HG02678 (cell line): ENCODE measurements at regions not wholly inside any gene's neighbourhood (a gene's known extent, or its start where the extent isn't known, plus 50 kb on each side); places are given as distances from the start of the nearest gene placed in this dataset.
"Not testable (repeated sequence)": the region's sequence is repeated elsewhere in the genome, so short reads cannot be mapped to it uniquely, and the experiment has no call there.

ENCODE experiments used
- ATAC-seq: cut with Tn5 transposase; IDR thresholded peaks from one replicate; pipeline ENCODE4 v1.9.1; 2021; ENCODE audit warnings: mild to moderate bottlenecking, moderate library complexity; ENCODE audit not compliant: unreplicated experiment

DNA sequence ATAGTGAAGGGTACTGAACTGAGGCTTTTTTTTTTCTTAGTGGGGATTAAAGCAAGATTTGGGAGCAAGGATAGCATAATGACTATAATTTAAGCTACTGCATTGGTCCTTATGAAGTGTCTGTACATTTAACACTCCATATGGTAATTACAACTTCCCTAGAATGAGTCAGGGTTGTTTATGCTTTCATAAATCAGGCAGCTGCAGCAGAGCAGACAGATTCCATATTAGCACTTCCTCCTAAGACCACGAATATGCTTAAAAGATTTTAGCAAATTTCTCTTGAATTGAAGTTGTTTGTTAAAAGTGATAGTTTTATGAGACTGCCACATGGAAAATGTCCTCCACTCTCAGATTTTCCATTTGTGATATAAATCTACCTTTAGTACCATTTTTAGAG lies 401.1 kb upstream of the SPRY2 start:
- ATAC-seq, result no peak

DNA sequence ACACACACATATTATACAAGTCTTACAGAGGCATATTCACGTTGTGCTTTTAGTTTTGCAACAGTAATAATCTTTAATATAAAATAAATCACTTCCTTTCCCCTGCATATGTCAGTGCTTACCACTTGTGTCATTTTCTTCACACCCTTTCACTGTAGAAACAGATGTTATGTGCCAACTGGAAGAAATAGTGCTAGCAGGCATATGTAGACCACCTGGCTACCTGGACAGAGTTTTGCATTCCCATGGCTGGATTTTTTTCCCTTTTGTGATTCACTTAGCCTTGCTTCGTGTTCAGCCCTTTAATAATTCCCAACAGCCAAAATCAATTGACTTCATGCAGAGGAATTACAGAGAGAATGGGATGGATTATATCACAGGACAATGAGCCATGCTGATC lies 399.1 kb upstream of the SPRY2 start:
- no peak for ATAC-seq

DNA sequence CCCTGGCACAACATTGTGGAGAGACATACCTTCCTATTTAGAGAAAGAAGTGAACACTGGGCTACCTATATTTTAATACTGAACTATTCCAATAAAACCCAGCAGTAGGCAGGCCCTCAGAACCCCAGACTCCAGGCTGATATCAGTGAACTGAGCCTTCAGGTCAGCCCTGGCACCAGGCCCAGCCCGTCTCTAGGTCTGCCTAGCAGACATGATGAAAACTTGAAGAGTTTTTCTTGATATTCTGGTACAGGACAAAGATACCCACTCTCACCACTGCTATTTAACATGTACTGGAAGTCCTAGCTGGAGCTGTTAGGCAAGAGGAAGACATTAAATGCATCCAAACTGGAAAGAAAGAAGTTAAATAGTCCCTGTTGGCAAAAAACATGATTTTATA lies 396.6 kb upstream of the SPRY2 start:
- no peak for ATAC-seq

DNA sequence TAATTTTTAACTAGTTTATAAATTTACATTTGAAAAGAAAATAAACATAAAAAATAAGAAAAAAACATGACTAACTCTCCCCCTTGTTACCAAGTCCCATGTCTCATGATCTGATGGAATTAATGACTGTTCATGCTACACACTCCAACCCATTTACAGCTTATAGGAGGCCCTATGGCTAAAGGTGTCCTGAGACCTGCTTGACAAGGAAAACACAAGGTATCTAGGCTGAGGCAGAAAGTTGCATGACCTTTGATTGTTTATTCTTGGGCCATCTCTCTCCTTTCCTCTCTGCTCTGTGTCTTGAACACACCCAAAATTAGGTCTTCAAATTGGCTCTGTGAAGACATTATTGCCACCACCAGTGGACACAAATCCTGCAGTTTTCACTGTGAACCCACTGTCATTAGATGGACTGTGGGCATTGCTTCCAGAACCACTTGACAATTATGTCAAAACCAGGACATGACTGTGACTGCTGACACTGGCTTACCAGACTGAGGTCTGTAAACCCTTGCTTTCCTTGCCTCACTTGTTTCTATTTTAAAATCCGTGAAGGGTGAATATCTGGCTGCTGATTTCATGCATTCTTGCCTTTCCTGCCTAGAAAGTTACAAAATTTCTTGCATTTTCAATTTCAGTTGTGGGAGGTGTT lies 386.5 kb upstream of the SPRY2 start:
- ATAC-seq, result no peak

DNA sequence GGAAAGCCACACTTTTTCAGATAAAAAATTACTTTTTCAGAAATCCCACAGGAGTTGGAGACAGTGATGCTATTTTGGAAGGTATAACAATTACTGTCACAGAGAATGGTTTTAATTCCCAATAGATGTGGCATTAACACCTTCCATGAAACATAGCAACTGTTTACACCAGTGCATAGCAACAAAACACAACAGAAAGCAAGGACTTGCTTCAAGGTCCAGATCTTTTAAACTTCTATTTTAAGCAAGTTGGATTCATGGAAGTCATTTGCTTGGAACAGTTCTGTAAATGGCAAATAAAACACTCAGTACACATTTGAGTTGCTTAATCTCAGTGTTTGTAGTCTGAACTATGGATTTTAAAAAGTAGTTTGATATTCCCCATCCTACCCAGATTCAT lies 385.9 kb upstream of the SPRY2 start:
- ATAC-seq, result no peak

DNA sequence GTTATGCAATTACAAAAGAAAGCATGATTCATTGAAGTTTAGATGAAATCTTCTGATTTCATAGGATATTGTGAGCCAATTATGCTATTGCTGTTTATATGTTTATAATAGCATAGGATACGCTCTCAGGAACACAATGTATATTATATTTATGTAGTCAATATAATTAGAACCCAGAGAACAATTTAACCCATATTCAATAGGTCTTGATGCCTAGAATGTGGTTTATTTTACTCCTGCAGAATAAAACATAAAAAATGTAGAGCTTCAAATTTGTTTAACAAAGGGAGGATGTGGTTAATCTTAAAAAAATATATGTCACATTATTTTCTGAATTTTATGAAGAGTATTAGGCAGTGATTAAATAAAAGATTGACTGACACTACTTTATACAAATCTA lies 380.8 kb upstream of the SPRY2 start:
- no peak for ATAC-seq

DNA sequence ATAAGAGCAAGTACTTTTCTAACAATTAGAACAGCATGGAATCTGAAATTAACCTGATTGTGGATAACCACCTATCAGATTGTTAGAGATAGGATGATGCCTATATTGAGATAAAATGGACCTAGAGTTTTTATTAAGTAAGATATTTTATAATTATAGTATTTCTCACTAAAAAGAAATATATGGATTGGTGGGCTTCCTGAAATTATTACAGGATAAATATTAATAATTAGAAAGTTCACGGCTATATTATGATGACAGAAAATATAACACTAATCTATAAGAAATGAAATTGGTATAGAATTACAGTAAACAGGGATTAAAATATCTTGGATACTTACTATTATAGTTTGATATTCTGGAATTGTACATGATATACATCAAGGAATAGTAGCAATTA lies 378.0 kb upstream of the SPRY2 start:
- no peak for ATAC-seq

DNA sequence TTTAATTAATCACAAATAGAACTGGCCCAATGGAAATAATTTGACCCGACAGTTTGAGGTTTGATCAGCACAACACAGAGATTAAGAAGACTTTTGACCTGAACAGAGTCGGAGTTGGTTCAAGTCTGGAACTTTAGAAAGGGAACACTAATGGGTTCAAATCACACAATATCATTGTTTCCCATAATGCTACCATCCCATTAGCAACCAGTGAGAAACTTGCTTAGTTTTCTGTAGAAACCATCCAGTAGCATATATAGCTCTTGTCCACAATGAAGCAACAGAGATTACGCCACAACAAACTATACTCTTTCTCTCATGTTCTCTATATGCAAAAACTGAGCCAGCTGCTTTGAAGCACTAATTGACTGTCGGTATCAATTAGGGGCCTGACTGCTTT lies 376.9 kb upstream of the SPRY2 start:
- ATAC-seq, result no peak

DNA sequence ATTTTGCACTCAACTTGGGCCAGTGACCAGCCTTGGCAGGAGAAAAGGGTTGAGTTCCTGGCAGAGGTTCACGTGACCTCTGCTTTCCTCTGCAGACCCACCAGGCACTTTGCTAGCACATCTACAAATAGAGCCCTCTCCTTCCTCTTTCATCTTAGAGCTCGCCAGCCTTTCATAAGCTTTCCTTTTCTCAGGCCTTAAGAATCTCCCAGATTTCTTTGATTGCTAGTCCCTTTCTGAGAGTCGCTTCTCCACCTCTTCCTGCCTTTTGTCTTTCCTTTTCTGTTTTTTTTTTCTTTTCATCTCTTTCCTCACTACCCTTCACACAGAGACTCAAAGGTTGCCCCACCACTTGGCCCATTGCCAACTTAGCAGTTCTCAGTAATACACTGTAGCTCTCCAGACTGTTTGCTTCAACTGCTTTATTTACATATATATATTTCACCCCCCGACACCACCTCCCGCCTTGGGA lies 375.7 kb upstream of the SPRY2 start:
- ATAC-seq, result no peak

DNA sequence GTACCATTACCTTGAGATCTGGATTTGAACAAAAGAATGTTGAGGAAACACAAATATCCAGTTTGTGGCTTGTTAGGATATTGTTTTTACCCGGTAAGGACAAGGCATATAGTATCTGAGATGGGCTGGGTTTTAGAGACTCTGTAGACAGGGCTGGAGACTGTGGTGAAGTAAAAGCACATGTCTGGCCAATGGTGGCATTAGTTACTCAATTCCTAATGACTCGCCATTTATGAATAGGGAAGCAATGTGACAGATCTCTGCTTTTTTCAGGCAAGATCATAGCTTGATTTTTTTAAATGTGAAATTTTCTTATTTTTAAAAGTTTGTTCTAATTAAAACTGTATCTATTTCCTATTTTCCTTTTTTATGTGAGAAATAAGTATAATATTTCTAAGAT lies 371.1 kb upstream of the SPRY2 start:
- ATAC-seq, result no peak

DNA sequence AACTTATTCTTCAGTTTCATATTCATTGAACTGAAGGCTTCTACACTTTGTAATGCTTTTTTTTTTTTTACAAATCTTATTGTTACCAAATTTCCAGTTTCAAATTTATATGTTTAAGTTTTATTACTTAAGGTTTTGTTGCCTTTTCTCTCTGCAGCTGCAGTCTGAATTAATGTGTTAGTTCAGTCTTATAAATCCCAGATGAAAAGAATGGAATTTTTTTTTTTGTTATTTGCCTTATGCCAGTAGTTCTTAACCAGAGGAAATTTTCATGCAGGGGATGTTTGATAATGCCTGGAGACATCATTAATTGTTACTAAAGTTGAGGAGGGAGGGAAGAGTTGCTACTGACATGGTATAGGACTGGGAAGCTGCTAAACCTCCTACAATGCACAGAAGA lies 367.9 kb upstream of the SPRY2 start:
- no peak for ATAC-seq

DNA sequence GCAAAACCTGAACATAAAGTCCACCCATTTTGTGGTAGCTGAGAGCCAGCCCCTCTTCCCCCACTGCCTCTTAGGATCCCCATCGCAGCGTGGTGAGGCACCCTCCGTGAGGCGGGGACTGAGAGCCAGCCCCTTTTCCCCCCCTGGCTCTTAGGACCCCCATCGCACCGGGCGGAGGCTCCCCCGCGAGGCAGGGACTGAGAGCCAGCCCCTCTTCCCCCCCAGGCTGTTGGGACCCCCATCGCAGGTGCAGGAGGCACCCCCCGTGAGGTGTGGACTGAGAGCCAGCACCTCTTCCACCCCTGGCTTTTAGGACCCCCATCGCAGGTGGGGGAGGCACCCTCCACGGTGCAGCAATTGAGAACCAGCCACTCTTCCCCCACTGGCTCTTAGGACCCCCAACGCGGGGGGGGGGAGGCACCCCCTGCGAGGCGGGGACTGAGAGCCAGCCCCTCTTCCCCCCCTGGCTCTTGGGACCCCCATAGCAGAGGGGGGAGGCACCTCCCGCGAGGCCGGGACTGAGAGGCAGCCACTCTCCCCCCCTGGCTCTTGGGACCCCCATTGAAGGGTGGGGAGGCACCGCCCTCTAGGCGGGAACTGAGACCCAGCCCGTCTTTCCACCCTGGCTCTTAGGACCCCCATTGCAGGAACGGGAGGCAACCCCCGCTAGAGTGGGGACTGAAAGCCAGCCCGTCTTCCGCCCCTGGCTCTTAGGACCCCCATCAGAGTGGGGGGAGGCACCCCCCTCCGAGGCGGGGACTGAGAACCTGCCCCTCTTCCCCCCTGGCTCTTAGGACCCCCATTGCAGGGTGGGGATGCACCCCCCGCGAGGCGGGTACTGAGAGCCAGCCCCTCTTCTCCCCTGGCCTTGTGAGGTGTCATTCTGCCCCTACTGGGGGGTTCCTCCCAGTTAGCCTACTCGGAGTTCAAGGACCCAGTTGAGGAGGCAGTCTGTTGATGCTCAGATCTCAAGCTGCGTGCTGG lies 366.4 kb upstream of the SPRY2 start:
- no peak for ATAC-seq

DNA sequence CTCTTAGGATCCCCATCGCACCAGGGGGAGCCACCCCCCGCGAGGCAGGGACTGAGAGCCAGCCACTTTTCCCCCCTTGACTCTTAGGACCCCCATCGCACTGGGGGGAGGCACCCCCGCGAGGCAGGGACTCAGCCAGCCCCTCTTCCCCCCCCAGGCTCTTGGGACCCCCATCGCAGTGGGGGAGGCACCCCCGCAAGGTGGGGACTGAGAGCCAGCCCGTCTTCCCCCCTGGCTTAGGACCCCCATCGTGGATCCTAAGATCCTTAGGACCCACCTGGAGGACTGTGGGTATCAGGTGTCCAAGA lies 365.2 kb upstream of the SPRY2 start:
- ATAC-seq, result no peak

DNA sequence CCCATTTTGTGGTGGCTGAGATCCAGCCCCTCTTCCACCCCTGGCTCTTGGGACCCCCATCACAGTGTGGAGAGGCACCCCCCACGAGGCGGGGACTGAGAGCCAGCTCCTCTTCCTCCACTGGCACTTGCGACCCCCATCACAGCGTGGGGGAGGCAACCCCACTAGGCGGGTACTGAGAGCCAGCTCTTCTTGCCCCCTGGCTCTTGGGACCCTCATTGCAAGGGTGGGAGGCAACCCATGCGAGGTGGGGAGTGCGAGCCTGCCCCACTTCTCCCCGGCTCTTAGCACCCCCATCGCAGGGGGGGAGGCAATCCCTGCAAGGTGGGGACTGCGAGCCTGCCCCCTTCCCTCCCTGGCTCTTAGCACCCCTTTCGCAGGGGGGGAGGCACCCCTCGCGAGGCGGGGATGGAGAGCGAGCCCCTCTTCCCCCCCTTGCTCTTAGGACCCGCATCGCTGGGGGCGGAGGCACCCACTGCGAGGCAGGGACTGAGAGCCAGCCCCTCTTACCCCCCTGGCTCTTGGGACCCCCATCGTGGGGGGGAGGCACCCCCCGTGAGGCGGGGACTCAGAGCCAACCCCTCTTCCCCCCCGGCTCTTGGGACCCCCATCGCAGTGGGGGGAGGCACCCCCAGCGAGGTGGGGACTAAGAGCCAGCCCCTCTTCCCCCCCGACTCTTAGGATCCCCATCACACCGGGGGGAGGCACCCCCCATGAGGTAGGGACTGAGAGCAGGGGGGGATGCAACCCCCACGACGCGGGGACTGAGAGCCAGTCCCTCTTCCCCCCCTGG lies 364.6 kb upstream of the SPRY2 start:
- ATAC-seq, result no peak

DNA sequence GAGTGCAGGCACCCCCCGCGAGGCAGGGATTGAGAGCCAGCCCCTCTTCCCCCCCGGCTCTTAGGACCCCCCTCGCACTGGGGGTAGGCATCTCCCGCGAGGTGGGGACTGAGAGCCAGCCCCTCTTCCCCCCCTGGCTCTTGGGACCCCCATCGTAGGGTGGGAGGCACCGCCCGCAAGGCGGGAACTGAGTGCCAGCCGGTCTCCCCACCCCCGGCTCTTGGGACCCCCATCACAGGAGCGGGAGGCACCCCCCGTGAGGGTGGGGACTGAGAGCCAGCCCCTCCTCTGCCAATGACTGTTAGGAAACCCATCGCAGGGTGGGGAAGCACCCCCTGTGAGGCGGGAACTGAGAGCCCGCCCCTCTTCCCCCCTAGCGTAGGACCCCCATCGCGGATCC lies 363.4 kb upstream of the SPRY2 start:
- ATAC-seq, result no peak

DNA sequence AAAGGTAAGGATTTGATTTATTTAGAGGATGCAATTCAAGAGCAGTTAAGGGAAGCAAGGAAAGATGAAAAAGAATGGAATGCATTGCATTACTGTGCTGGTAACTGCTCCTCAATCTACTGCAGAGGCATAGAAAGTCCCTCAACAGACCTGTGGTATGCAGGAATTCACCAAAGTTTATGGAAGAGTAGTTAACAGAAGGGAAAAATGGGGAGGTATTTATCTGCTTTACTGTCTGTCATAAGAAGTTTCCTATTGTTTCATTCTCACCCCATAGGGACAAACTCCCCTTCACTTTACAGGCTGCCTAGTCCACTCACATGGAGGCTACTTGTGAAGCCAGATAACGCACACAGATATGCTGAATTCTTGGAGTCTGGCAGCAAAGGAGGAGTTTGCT lies 354.9 kb upstream of the SPRY2 start:
- no peak for ATAC-seq

DNA sequence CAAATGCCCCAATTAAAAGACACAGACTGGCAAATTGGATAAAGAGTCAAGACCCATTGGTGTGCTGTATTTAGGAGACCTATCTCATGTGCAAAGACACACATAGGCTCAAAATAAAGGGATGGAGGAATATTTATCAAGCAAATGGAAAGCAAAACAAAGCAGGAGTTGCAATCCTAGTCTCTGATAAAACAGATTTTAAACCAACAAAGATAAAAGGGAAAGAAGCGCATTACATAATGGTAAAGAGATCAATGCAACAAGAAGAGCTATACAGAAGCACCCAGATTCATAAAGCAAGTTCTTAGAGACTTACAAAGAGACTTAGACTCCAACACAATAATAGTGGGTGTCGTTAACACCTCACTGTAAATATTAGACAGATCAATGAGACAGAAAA lies 350.9 kb upstream of the SPRY2 start:
- not testable (repeated sequence) for ATAC-seq

DNA sequence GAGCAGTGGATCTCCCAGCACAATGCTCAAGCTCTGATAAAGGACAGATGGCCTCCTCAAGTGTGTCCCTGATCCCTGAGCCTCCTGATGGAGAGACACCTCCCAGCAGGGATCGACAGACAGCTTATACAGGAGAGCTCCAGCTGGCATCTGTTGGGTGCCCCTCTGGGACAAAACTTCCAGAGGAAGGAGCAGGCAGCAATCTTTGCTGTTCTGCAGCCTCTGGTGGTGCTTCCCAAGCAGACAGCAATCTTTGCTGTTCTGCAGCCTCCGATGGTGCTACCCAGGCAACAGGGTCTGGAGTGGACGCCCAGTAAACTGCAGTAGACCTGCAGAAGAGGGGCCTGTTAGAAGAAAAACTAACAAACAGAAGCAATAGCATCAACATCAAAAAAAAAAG lies 349.3 kb upstream of the SPRY2 start:
- ATAC-seq, result no peak

DNA sequence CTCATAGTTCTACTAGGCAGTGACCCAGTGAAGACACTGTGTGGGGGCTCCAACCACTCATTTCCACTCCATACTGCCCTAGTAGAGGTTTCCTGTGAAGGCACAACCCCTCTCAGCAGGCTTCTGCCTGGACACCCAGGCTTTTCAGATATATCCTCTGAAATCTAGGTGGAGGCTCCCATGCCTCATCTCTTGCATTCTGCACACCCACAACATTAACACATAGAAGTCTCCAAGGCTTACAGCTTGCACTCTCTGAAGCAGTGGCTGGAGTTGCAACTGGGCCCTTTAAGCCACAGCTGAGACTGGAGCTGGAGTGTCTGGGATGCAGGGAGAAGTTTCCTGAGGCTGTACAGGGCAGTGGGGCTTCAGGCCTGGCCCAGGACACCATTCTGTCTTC lies 347.7 kb upstream of the SPRY2 start:
- no peak for ATAC-seq

DNA sequence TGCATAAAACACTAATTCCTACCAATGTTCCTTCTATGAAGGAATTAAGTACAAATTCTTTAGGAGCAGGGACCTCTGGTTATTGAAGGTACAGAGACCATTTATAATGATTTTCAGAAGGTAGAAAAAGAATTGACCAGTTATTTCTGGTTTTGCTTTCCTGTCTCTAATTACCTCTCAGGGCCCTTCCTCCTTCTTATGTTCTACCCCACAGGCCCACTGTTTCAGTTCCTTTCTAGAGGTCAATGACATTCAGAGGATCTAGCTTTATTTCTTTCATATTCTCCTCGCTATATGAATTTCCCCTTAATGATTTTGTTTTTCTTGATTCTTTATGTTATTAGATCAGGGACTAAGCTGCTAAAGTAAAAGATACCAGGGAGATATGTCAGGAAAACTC lies 345.0 kb upstream of the SPRY2 start:
- no peak for ATAC-seq

DNA sequence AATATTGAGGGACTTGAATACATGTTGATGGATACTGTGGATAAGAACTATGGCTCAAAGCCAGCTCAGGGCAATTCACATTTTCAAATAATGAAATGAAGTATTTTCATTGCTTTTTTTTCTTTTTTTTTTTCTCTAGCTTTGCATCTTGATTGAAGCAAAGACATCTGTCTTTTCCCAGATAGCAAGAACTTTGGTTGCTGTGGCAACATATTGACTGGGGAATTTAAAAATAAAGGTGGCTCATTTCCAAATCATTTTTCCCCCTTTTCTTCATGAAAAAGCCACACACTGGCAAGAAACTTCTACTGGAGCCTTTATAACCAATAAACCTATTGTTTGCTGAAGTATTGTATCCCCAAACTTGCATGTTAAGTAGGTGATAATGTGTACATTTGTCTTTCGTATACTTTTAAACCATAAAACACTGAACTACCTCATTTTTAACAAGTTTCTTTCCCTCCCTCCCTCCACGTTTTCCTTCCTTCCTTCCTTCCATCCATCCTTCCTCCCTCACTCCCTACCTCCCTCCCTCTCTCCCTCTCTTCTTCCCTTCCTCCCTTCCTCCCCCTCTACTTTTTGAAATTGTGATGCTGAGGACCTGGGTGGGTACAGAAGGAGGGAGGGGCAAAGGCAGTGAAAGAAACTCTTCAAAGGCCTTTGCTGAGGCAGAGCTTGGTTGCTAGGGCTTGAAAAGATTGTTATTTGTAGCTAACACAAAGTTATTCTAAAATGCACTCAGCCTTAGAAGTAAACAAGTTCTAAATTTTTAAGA lies 343.5 kb upstream of the SPRY2 start:
- no peak for ATAC-seq
